Left ventricle myocardium inferior (tissue), 1 donor: ENCODE measurements at regions not wholly inside any gene's neighbourhood (a gene's known extent, or its start where the extent isn't known, plus 50 kb on each side); places are given as distances from the start of the nearest gene placed in this dataset.

Experiments used
- DNase-seq: peaks from one replicate; pipeline ENCODE4 v3.0.0-alpha.2; 2020
- H3K27ac ChIP-seq: fragments of 200-600 bp; replicated peaks from 2 replicates; pipeline ENCODE4 v1.8.0; 2021
- H3K27me3 ChIP-seq: fragments of 200-600 bp; 2 replicates; pipeline ENCODE4 v1.8.0; 2021; ENCODE audit warnings: low read depth
- H3K36me3 ChIP-seq: fragments of 200-600 bp; 2 replicates; pipeline ENCODE4 v1.8.0; 2021
- H3K4me1 ChIP-seq: fragments of 200-600 bp; 2 replicates; pipeline ENCODE4 v1.8.0; 2021
- H3K4me3 ChIP-seq: fragments of 200-600 bp; 2 replicates; pipeline ENCODE4 v1.8.0; 2021; ENCODE audit warnings: mild to moderate bottlenecking, moderate library complexity
- H3K9me3 ChIP-seq: fragments of 200-600 bp; replicated peaks from 2 replicates; pipeline ENCODE4 v1.8.0; 2021
- CTCF ChIP-seq: fragments of 200-600 bp; IDR thresholded peaks from 2 replicates; pipeline ENCODE4 v1.8.0; 2021; ENCODE audit warnings: antibody characterized with exemption, mild to moderate bottlenecking, borderline replicate concordance
- intact Hi-C: fragments of 100-400 bp; cut with micrococcal nuclease; formaldehyde crosslinking; loops from one replicate; pipeline ENCODE4 v1.11.0; 2022
- donor health status: DM: no; HTN: yes; CAD: no; lungs with severe emphysema.

GRCh38 chr4:17336986-17337385 lies 174.9 kb downstream of the QDPR start:
- no peak overlapping the region for H3K27ac ChIP-seq
- no peak for DNase-seq
- H3K36me3 ChIP-seq, result no peaks in the 10 kb centered on the region
- intact Hi-C loops, result no loop called here
- H3K27me3 ChIP-seq, result peaks cover 6% of the 10 kb centered on the region
- TF ChIP-seq CTCF, result no peak
- no peaks in the 10 kb centered on the region for H3K9me3 ChIP-seq
- no peak overlapping the region for H3K4me3 ChIP-seq
- no peaks in the 10 kb centered on the region for H3K4me1 ChIP-seq

- Histone ChIP-seq H3K9me3 (no peaks in the 10 kb centered on the region), H3K27ac (no peak overlapping the region), H3K4me1 (no peaks in the 10 kb centered on the region), H3K36me3 (no peaks in the 10 kb centered on the region), H3K27me3 (peaks cover 6% of the 10 kb centered on the region), H3K4me3 (no peak overlapping the region)
- DNase-seq, result peak; percentile 16
- intact Hi-C loops, result no loop called here
- no peak for TF ChIP-seq CTCF
Observed at GRCh38 chr4:17336524-17336961, 175.3 kb downstream of the QDPR start.

- no peak overlapping the region for H3K4me3 ChIP-seq
- H3K27ac ChIP-seq, result no peak overlapping the region
- intact Hi-C loops, result no loop called here
- no peaks in the 10 kb centered on the region for H3K36me3 ChIP-seq
- no peaks in the 10 kb centered on the region for H3K4me1 ChIP-seq
- peaks cover 6% of the 10 kb centered on the region for H3K27me3 ChIP-seq
- no peaks in the 10 kb centered on the region for H3K9me3 ChIP-seq
- no peak for TF ChIP-seq CTCF
- no peak for DNase-seq
Observed at GRCh38 chr4:17336069-17336468, 175.8 kb downstream of the QDPR start.

- Histone ChIP-seq H3K4me3 (no peak overlapping the region), H3K27ac (no peak overlapping the region), H3K27me3 (peaks cover 6% of the 10 kb centered on the region), H3K4me1 (no peaks in the 10 kb centered on the region), H3K36me3 (no peaks in the 10 kb centered on the region), H3K9me3 (no peaks in the 10 kb centered on the region)
- DNase-seq, result no peak
- no peak for TF ChIP-seq CTCF
- intact Hi-C loops, result no loop called here
Observed at GRCh38 chr4:17335371-17335770, 176.5 kb downstream of the QDPR start.

- no peaks in the 10 kb centered on the region for H3K4me1 ChIP-seq
- no peak for TF ChIP-seq CTCF
- no peaks in the 10 kb centered on the region for H3K27me3 ChIP-seq
- intact Hi-C loops, result no loop called here
- H3K9me3 ChIP-seq, result no peaks in the 10 kb centered on the region
- no peak overlapping the region for H3K4me3 ChIP-seq
- no peak for DNase-seq
- H3K36me3 ChIP-seq, result no peaks in the 10 kb centered on the region
- H3K27ac ChIP-seq, result no peak overlapping the region
Observed at GRCh38 chr4:17332478-17332877, 179.4 kb downstream of the QDPR start.

- H3K27ac ChIP-seq, result no peak overlapping the region
- H3K27me3 ChIP-seq, result no peaks in the 10 kb centered on the region
- no peak for TF ChIP-seq CTCF
- DNase-seq, result no peak
- no peaks in the 10 kb centered on the region for H3K36me3 ChIP-seq
- H3K4me3 ChIP-seq, result no peak overlapping the region
- H3K4me1 ChIP-seq, result peaks cover 6% of the 10 kb centered on the region
- no peaks in the 10 kb centered on the region for H3K9me3 ChIP-seq
- intact Hi-C loops, result no loop called here
Observed at GRCh38 chr4:17329046-17329445, 182.8 kb downstream of the QDPR start.
